ENCODE measurements at regions not wholly inside any gene's neighbourhood (a gene's known extent, or its start where the extent isn't known, plus 50 kb on each side); places are given as distances from the start of the nearest gene placed in this dataset.
A peak's percentile ranks its signal among the peaks of the same experiment; 100 is the strongest.

DNA sequence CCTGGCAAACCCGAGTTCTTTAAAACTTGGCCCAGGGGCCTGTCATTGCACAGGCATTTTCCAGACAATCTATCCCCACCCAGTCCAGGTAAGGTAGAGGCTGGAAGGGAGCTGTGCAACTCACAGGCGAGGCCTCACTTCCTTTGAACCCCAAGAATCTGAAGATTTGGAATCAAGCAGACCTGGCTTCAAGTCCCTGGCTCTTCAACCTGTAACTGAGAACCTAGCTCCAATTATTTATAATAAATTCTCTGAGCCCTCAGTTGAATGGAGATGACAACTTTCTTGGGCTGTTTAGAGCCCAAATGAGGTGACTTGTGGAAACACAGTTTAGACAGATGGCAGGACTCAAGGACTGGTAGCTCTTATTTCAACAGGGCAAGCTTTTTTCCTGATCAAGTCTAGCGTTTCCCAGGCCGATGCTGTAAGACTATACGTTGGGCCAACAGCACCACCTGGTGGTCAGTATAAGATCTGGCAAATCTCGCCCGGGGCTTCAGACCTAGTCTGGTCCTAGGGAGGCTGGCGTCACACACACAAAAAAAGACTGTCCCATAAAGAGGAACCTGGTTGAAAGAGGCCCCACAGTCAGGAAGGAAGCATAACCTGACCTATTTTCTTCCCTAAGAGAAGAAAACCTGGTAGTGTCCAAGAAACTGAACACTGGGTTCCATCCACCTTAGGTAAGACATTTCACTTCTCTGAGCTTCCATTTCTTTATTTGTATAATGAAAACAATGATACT lies 117.9 kb downstream of the C17orf67 start:
- H3K27me3 ChIP-seq, result no peaks in the 10 kb centered on the region
- no peak for TF ChIP-seq EP300 (IDR thresholded peaks at IDR 0.05)
- TF ChIP-seq, protein P1, sequence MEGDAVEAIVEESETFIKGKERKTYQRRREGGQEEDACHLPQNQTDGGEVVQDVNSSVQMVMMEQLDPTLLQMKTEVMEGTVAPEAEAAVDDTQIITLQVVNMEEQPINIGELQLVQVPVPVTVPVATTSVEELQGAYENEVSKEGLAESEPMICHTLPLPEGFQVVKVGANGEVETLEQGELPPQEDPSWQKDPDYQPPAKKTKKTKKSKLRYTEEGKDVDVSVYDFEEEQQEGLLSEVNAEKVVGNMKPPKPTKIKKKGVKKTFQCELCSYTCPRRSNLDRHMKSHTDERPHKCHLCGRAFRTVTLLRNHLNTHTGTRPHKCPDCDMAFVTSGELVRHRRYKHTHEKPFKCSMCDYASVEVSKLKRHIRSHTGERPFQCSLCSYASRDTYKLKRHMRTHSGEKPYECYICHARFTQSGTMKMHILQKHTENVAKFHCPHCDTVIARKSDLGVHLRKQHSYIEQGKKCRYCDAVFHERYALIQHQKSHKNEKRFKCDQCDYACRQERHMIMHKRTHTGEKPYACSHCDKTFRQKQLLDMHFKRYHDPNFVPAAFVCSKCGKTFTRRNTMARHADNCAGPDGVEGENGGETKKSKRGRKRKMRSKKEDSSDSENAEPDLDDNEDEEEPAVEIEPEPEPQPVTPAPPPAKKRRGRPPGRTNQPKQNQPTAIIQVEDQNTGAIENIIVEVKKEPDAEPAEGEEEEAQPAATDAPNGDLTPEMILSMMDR (IDR thresholded peaks at IDR 0.05), result peak; percentile 42 to 82 (median 70)
- H3K4me1 ChIP-seq, result no peaks in the 10 kb centered on the region
- 15 to 18% methylated on average over 8 of the region's 8 CpGs for WGBS, 2 donors
- H3K27ac ChIP-seq, result no peak overlapping the region
- no peaks in the 10 kb centered on the region for H3K36me3 ChIP-seq
- H3K4me3 ChIP-seq, result no peak overlapping the region
- no peaks in the 10 kb centered on the region for H3K9me3 ChIP-seq
- DNase-seq, result peak; percentile 89
- intact Hi-C loops (cut with DNase I), result loop anchor here (1.0 to 5.0 kb wide), 2 partner anchors 123 to 868 kb away; no protein-coding TSS in a partner anchor

- no peak for DNase-seq
- no peak for TF ChIP-seq POLR2A (IDR thresholded peaks at IDR 0.05)
- TF ChIP-seq, protein P1 (IDR thresholded peaks at IDR 0.05), result no peak
- TF ChIP-seq POLR2AphosphoS5 (IDR thresholded peaks at IDR 0.05), result no peak
- no peak for TF ChIP-seq EP300 (IDR thresholded peaks at IDR 0.05)
- Histone ChIP-seq H3K4me3 (no peak overlapping the region), H3K27me3 (no peaks in the 10 kb centered on the region), H3K4me1 (no peaks in the 10 kb centered on the region), H3K9me3 (no peaks in the 10 kb centered on the region), H3K27ac (no peak overlapping the region), H3K36me3 (no peaks in the 10 kb centered on the region)
- intact Hi-C loops (cut with DNase I), result loop anchor here (5.0 kb wide), 1 partner anchor 870 kb away; no protein-coding TSS in a partner anchor
- 84 to 93% methylated on average over 4 of the region's 4 CpGs for WGBS, 2 donors
These were observed 116.2 kb downstream of the C17orf67 start for GRCh38 chr17:56717471-56717870.

- intact Hi-C loops (cut with DNase I), result loop anchor here (5.0 kb wide), 1 partner anchor 871 kb away; no protein-coding TSS in a partner anchor
- no peaks in the 10 kb centered on the region for H3K27me3 ChIP-seq
- H3K4me3 ChIP-seq, result no peak overlapping the region
- H3K9me3 ChIP-seq, result no peaks in the 10 kb centered on the region
- no peak overlapping the region for H3K27ac ChIP-seq
- DNase-seq, result no peak
- H3K4me1 ChIP-seq, result no peaks in the 10 kb centered on the region
- TF ChIP-seq, protein P1 (IDR thresholded peaks at IDR 0.05), result no peak
- TF ChIP-seq POLR2A (IDR thresholded peaks at IDR 0.05) (no peak), POLR2AphosphoS5 (IDR thresholded peaks at IDR 0.05) (no peak), EP300 (IDR thresholded peaks at IDR 0.05) (no peak)
- WGBS, 2 donors, result 45 to 48% methylated on average over 4 of the region's 4 CpGs
- H3K36me3 ChIP-seq, result no peaks in the 10 kb centered on the region
These were observed 115.2 kb downstream of the C17orf67 start for GRCh38 chr17:56718515-56718914.

DNA sequence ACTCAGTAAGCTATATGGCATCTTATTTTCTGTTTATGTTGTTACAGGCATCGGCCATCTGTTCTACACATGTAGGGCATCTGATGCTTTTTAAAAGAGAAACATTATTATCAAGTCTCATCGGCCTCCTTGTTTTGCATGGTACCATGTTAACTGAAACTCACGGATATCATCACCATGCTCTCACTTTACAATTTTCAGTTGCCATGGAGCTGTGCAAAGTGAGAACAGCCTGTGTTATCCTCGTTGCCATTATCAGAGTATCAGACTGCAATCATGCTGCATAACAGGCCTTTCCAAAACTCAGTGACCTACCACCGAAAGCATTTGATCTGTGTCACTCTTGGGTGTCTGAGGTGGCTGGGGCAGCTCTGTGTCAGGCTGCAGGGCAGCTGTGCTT lies 110.3 kb downstream of the C17orf67 start:
- WGBS, 2 donors, result 76 to 86% methylated on average over 5 of the region's 5 CpGs
- intact Hi-C loops (cut with DNase I), result loop anchor here (10.0 kb wide), 1 partner anchor 49 kb away; no protein-coding TSS in a partner anchor
- TF ChIP-seq, protein P1 (IDR thresholded peaks at IDR 0.05), result no peak
- TF ChIP-seq EP300 (IDR thresholded peaks at IDR 0.05), result no peak
- no peak for TF ChIP-seq POLR2AphosphoS5 (IDR thresholded peaks at IDR 0.05)
- TF ChIP-seq POLR2A (IDR thresholded peaks at IDR 0.05), result no peak

More for the DNA sequence above, 110.3 kb downstream of the C17orf67 start:
- no peak for DNase-seq
- H3K4me1 ChIP-seq, result no peaks in the 10 kb centered on the region
- H3K4me3 ChIP-seq, result no peak overlapping the region
- H3K9me3 ChIP-seq, result no peaks in the 10 kb centered on the region
- H3K36me3 ChIP-seq, result no peaks in the 10 kb centered on the region
- H3K27ac ChIP-seq, result no peak overlapping the region
- H3K27me3 ChIP-seq, result no peaks in the 10 kb centered on the region

All from sigmoid colon (tissue), 6 donors.